ENCODE measurements at regions not wholly inside any gene's neighbourhood (a gene's known extent, or its start where the extent isn't known, plus 50 kb on each side); places are given as distances from the start of the nearest gene placed in this dataset.

- in situ Hi-C loops (cut with HindIII; ENCODE audit: low pct_unique_long_range_greater_than_20kb, low sequenced_read_pairs) = no loop called here
- DNase-seq (ENCODE audit: low read depth) = no peak
Observed at GRCh38 chr1:2864203-2864905, 62.9 kb upstream of the TTC34 start.

DNA sequence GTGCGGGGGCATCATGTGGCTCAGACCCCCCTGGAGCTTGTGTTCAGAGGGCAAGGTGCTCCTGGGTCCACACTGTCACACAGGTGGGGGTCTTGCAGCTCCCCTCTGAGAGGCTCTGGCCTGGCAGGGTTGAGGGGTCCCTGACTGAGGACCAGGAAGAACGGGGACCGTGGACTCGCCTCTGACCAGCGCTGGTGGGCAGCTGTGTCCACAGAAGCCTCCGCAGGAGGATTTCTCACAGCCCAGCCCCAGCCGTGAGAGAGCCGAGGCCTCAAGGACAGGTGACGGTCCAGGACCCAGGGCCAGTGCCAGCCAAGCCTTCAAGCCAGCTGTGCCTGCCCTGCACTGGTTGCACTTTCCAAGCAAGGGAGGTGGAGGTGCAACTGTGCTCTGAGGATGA is 63.5 kb upstream of the TTC34 start:
- DNase-seq (ENCODE audit: low read depth) = no peak
- in situ Hi-C loops (cut with HindIII; ENCODE audit: low pct_unique_long_range_greater_than_20kb, low sequenced_read_pairs) = no loop called here

DNA sequence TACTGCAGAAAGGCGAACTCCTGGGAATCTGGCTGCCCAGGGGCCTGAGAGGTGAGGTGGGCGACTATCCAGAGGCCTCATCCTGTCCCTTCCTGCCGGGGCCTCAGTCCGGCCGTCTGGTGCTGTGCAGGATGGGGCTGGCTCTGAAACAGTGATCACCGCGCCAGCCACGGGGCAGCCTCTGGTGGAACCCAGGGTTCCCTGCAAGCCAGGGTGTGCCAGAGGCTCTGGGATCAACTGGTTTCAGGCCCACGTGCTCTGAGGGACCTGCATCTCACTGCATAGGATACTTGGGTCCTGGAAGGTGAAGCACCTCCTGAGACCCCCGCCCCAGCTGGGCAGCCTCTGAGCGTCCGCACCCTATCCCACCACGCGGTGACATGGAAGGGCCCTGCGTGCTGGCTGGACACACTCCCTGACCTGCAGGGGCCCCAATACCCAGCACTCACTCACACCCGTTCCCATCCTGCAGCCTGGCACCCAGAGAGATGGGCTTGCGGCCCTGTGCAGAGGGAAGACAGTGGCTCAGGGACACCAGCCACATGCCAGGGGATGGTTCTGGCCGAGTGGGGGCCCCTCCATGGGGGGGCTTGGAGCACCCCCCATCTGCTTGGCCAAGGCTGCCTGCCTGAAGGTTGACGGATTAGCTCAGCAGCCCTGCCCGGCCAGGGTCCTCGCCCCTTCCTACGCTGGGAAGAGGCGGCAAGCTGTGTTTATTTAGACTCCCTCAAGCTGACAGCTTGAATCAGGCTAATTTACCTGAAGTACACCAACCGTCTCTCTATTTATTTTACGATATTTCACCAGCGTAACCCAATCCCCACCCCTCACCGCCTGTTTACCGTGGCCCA is 64.3 kb upstream of the TTC34 start:
- in situ Hi-C loops (cut with HindIII; ENCODE audit: low pct_unique_long_range_greater_than_20kb, low sequenced_read_pairs) = no loop called here
- no peak for DNase-seq (ENCODE audit: low read depth)

DNA sequence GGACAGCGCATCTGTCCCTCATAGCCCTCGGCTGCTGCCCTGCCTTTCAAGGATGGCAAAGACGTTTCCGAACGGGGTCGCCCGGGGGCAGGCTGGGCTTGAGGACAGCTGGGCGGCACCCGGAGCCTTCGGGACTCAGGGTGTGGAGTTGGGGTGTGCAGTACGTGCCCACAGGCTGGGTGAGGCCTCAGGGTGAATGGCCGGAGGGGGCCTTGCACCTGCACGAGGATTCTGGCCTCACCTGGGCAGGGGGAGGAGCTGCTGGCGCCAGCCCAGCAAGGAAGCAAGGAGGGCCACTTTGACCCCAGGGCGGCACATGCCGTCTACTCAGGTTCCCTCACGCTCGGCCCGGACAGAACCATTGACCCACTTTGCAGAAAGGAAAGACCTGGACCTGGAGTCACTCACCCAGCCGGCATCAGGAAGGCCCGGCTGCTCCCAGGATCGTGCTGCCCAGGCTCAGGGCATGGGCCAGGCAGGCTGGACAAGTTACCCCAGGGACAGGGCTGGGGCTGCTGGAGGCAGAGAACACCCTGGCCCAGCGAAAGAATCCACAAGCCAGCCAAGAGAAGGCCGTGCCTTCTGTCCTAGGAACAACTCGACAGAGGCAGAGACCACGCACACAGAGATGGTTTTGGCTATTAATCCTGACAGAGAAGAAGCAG is 65.1 kb upstream of the TTC34 start:
- DNase-seq (ENCODE audit: low read depth) = no peak
- in situ Hi-C loops (cut with HindIII; ENCODE audit: low pct_unique_long_range_greater_than_20kb, low sequenced_read_pairs) = no loop called here

GRCh38 chr1:2867087-2867425 is 65.6 kb upstream of the TTC34 start:
- in situ Hi-C loops (cut with HindIII; ENCODE audit: low pct_unique_long_range_greater_than_20kb, low sequenced_read_pairs) = no loop called here
- DNase-seq (ENCODE audit: low read depth) = no peak

DNA sequence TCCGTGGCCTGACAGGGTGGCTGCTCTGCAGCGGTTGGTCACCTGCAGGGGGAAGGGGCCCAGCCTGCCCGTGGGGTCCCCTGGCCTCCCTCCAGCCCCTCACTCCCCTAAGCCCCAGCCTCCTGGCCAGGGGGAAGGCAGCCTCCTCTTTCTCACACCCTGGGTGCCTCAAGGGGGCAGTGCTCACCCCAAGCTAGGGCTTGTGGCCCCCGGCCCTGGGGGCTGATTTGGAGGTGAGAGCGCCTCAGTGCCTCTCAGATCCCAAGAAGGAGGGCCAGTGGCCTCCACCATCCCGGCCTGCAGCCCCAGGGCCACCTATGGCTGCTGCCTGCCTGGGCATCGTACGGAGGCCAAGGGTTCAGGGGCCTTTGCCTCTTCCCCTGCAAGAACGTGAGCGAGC is 66.4 kb upstream of the TTC34 start:
- in situ Hi-C loops (cut with HindIII; ENCODE audit: low pct_unique_long_range_greater_than_20kb, low sequenced_read_pairs) = no loop called here
- DNase-seq (ENCODE audit: low read depth) = no peak

GRCh38 chr1:2868571-2869195 is 67.2 kb upstream of the TTC34 start:
- DNase-seq (ENCODE audit: low read depth) = no peak
- in situ Hi-C loops (cut with HindIII; ENCODE audit: low pct_unique_long_range_greater_than_20kb, low sequenced_read_pairs) = no loop called here

DNA sequence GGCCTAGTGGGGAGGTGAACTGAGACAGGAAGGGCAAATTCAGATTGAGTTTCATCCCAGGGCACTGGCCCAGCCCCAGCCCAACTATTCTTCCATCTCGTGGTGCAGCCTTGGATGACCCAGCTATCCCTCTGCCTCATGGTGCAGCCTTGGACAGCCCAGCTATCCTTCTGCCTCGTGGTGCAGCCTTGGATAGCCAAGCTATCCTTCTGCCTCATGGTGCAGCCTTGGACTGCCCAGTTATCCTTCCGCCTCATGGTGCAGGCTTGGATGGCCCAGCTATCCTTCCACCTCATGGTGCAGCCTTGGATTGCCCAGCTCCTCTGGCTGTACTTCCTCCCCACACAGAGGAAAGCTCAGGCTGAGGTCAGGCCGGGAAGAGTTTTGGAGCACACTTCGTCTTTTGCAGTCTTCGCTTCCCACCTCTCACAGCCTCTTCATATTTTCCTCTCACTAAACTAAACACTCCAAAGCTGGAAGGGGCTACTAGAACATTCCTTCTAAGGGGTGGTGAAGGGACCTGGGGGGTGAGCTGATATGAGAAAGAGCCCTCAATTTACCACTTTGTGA is 69.8 kb upstream of the TTC34 start:
- DNase-seq (ENCODE audit: low read depth) = no peak
- in situ Hi-C loops (cut with HindIII; ENCODE audit: low pct_unique_long_range_greater_than_20kb, low sequenced_read_pairs) = no loop called here

DNA sequence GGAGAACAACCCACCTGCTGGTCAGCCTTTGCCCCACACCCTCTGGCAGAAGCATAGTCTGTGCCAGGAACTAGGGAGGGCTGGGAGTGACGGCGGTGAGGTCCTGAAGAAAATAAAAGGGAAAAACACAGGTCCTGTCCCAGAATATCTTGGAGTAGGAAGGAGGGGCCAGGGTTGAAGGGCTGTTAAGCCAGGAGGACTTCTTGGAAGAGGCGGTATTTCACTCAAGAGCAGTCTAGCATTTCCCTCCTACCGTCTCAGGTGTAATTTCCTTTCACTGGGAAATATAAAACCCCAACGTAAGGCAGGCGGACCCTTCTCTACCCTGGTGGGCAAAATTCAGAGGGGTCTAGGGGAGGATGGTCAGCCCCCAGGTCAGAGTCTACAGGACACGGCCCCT is 72.7 kb upstream of the TTC34 start:
- in situ Hi-C loops (cut with HindIII; ENCODE audit: low pct_unique_long_range_greater_than_20kb, low sequenced_read_pairs) = no loop called here
- no peak for DNase-seq (ENCODE audit: low read depth)

- in situ Hi-C loops (cut with HindIII; ENCODE audit: low pct_unique_long_range_greater_than_20kb, low sequenced_read_pairs) = no loop called here
- no peak for DNase-seq (ENCODE audit: low read depth)
Observed at GRCh38 chr1:2874607-2875480, 73.4 kb upstream of the TTC34 start.

GRCh38 chr1:2875707-2876561 is 74.4 kb upstream of the TTC34 start:
- no peak for DNase-seq (ENCODE audit: low read depth)
- in situ Hi-C loops (cut with HindIII; ENCODE audit: low pct_unique_long_range_greater_than_20kb, low sequenced_read_pairs) = no loop called here

GRCh38 chr1:2876846-2877245 is 75.4 kb upstream of the TTC34 start:
- in situ Hi-C loops (cut with HindIII; ENCODE audit: low pct_unique_long_range_greater_than_20kb, low sequenced_read_pairs) = no loop called here

DNA sequence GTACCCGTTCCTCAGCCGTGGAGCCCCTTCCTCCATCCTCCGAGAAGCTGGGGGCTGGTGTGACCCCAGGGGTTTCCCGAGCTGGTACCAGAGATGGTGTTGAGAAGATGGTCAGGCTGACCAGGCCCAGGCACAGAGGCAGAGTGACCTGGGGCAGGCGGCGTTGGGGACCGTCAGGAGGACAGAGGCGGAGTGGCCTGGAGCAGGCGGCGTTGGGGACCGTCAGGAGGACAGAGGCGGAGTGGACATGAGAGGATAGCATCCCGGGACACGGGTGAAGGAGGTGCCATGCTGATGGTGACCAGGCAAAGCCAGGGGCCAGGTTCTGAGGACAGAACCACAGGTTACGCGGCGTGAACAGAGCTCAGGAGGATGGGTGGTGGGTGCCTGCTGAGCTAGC is 75.9 kb upstream of the TTC34 start:
- DNase-seq (ENCODE audit: low read depth) = no peak
- in situ Hi-C loops (cut with HindIII; ENCODE audit: low pct_unique_long_range_greater_than_20kb, low sequenced_read_pairs) = no loop called here

More at GRCh38 chr1:2876846-2877245, 75.4 kb upstream of the TTC34 start:
- no peak for DNase-seq (ENCODE audit: low read depth)

- in situ Hi-C loops (cut with HindIII; ENCODE audit: low pct_unique_long_range_greater_than_20kb, low sequenced_read_pairs) = no loop called here
- no peak for DNase-seq (ENCODE audit: low read depth)
Observed at GRCh38 chr1:2878591-2878990, 77.1 kb upstream of the TTC34 start.

GRCh38 chr1:2879026-2879425 is 77.5 kb upstream of the TTC34 start:
- no peak for DNase-seq (ENCODE audit: low read depth)
- in situ Hi-C loops (cut with HindIII; ENCODE audit: low pct_unique_long_range_greater_than_20kb, low sequenced_read_pairs) = no loop called here

- no peak for DNase-seq (ENCODE audit: low read depth)
- in situ Hi-C loops (cut with HindIII; ENCODE audit: low pct_unique_long_range_greater_than_20kb, low sequenced_read_pairs) = no loop called here
Observed at GRCh38 chr1:2879591-2879990, 78.1 kb upstream of the TTC34 start.

GRCh38 chr1:2880086-2880485 is 78.6 kb upstream of the TTC34 start:
- in situ Hi-C loops (cut with HindIII; ENCODE audit: low pct_unique_long_range_greater_than_20kb, low sequenced_read_pairs) = no loop called here
- no peak for DNase-seq (ENCODE audit: low read depth)
